ENCODE measurements at regions not wholly inside any gene's neighbourhood (a gene's known extent, or its start where the extent isn't known, plus 50 kb on each side); places are given as distances from the start of the nearest gene placed in this dataset.

DNA sequence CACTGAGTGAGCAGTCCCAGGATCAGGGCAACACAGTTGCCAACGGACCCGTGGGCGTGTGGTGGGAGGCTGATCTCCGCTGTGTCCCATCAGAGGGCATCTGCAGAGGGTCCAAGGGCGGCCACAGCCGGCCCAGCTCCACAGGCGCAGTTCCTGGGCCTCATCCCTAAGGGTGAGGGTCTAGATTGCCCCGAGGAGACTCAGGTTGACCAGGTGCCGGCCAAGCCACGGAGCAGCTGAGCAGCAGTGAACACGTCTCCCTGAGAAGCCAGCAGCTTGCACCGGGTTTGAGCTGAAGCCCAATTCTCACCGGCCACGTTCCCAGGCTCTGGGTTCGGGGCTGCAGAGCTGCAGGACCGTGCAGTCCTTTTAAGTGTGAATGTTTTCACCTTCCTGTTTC lies 58.8 kb upstream of the ADGRA1 start:
- H3K36me3 ChIP-seq (ENCODE audit: insufficient read depth, low read length), result no peaks in the 10 kb centered on the region
- no peak for TF ChIP-seq EZH2 (IDR thresholded peaks at IDR 0.05; ENCODE audit: insufficient read depth, low read length)
- TF ChIP-seq, protein P1, sequence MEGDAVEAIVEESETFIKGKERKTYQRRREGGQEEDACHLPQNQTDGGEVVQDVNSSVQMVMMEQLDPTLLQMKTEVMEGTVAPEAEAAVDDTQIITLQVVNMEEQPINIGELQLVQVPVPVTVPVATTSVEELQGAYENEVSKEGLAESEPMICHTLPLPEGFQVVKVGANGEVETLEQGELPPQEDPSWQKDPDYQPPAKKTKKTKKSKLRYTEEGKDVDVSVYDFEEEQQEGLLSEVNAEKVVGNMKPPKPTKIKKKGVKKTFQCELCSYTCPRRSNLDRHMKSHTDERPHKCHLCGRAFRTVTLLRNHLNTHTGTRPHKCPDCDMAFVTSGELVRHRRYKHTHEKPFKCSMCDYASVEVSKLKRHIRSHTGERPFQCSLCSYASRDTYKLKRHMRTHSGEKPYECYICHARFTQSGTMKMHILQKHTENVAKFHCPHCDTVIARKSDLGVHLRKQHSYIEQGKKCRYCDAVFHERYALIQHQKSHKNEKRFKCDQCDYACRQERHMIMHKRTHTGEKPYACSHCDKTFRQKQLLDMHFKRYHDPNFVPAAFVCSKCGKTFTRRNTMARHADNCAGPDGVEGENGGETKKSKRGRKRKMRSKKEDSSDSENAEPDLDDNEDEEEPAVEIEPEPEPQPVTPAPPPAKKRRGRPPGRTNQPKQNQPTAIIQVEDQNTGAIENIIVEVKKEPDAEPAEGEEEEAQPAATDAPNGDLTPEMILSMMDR (IDR thresholded peaks at IDR 0.05; ENCODE audit: insufficient read depth, low read depth, low read length), result no peak
- H3K27ac ChIP-seq (ENCODE audit: low read depth, low read length), result no peak overlapping the region
- no peak overlapping the region for H3K4me3 ChIP-seq (ENCODE audit: insufficient read depth, low read depth, low read length)
- H3K9ac ChIP-seq (ENCODE audit: low read length), result no peak overlapping the region
- no peaks in the 10 kb centered on the region for H3K4me1 Mint-ChIP-seq (ENCODE audit: low read depth, unreplicated experiment)
- peaks cover 2% of the 10 kb centered on the region for H3K9me3 Mint-ChIP-seq (ENCODE audit: unreplicated experiment)
- FAIRE-seq (no peak), DNase-seq (ENCODE audit: low read depth) (no peak)
- no peaks in the 10 kb centered on the region for H3K4me1 ChIP-seq (ENCODE audit: insufficient read depth, low read length)
- H3K79me2 ChIP-seq (ENCODE audit: insufficient read depth, low read length), result no peaks in the 10 kb centered on the region
- peaks cover 71% of the 10 kb centered on the region for H3K27me3 Mint-ChIP-seq (ENCODE audit: low read depth, unreplicated experiment)
- H3K27ac Mint-ChIP-seq (ENCODE audit: unreplicated experiment), result no peak overlapping the region
- H3K9me3 ChIP-seq (ENCODE audit: insufficient read depth, low read depth, low read length), result no peaks in the 10 kb centered on the region
- H3K4me2 ChIP-seq (ENCODE audit: low read length), result no peak overlapping the region
- H3K36me3 Mint-ChIP-seq (ENCODE audit: low read depth, unreplicated experiment), result peaks cover 2% of the 10 kb centered on the region
- H3K4me3 Mint-ChIP-seq (ENCODE audit: unreplicated experiment), result no peak overlapping the region
- H3K27me3 ChIP-seq (ENCODE audit: insufficient read depth, low read length), result peaks cover 2% of the 10 kb centered on the region
- H4K20me1 ChIP-seq (ENCODE audit: insufficient read depth, low read length), result no peaks in the 10 kb centered on the region
- H2AFZ ChIP-seq (ENCODE audit: low read depth, low read length), result no peak overlapping the region

DNA sequence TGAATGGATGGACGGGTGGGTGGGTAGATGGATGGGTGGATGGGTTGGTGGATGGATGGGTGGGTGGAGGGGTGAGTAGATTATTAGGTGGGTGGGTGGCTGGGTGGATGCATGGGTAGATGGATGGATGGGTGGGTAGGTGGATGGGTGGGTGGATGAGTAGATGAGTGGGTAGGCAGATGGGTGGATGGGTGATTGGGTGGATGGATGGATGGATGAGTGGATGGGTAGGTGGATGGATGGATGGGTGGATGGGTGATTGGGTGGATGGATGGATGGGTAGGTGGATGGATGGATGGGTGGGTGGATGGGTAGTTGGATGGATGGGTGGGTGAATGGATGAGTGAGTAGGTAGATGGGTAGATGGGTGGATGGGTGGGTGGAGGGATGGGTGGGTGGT lies 59.6 kb upstream of the ADGRA1 start:
- Mint-ChIP-seq H3K9me3 (ENCODE audit: unreplicated experiment) (peaks cover 2% of the 10 kb centered on the region), H3K4me1 (ENCODE audit: low read depth, unreplicated experiment) (no peaks in the 10 kb centered on the region), H3K27me3 (ENCODE audit: low read depth, unreplicated experiment) (peaks cover 66% of the 10 kb centered on the region), H3K27ac (ENCODE audit: unreplicated experiment) (no peak overlapping the region), H3K4me3 (ENCODE audit: unreplicated experiment) (no peak overlapping the region), H3K36me3 (ENCODE audit: low read depth, unreplicated experiment) (peaks cover 2% of the 10 kb centered on the region)
- TF ChIP-seq, protein P1 (IDR thresholded peaks at IDR 0.05; ENCODE audit: insufficient read depth, low read depth, low read length), result no peak
- no peak for TF ChIP-seq EZH2 (IDR thresholded peaks at IDR 0.05; ENCODE audit: insufficient read depth, low read length)
- no peaks in the 10 kb centered on the region for H4K20me1 ChIP-seq (ENCODE audit: insufficient read depth, low read length)
- FAIRE-seq (no peak), DNase-seq (ENCODE audit: low read depth) (no peak)
- H3K27ac ChIP-seq (ENCODE audit: low read depth, low read length), result no peak overlapping the region
- no peak overlapping the region for H3K4me2 ChIP-seq (ENCODE audit: low read length)
- H2AFZ ChIP-seq (ENCODE audit: low read depth, low read length), result no peak overlapping the region
- no peaks in the 10 kb centered on the region for H3K36me3 ChIP-seq (ENCODE audit: insufficient read depth, low read length)
- no peaks in the 10 kb centered on the region for H3K79me2 ChIP-seq (ENCODE audit: insufficient read depth, low read length)
- H3K4me3 ChIP-seq (ENCODE audit: insufficient read depth, low read depth, low read length), result no peak overlapping the region
- H3K9me3 ChIP-seq (ENCODE audit: insufficient read depth, low read depth, low read length), result no peaks in the 10 kb centered on the region
- H3K27me3 ChIP-seq (ENCODE audit: insufficient read depth, low read length), result peaks cover 2% of the 10 kb centered on the region
- no peaks in the 10 kb centered on the region for H3K4me1 ChIP-seq (ENCODE audit: insufficient read depth, low read length)
- no peak overlapping the region for H3K9ac ChIP-seq (ENCODE audit: low read length)

DNA sequence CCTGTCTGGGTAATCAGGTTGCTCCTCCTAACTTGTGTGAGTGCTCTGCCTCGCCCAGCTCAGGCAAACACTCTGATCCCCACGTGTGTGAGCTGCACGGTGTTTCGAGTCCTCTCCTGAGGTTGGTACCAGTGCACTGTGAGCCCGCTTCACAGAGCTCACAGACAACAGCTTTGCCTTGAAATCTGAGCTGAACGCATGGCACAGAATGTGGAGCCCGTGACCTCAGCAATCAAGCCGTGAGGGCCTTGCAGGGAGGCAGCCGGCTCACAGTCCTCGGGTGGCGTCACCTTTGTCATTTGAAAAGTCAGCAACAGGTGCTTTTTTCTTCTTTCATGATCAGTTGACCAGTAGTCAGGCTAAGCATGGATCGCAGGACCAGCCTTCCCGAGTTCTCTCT lies 60.2 kb upstream of the ADGRA1 start:
- no peak overlapping the region for H3K4me3 Mint-ChIP-seq (ENCODE audit: unreplicated experiment)
- H3K9me3 ChIP-seq (ENCODE audit: insufficient read depth, low read depth, low read length), result no peaks in the 10 kb centered on the region
- H3K4me3 ChIP-seq (ENCODE audit: insufficient read depth, low read depth, low read length), result no peak overlapping the region
- H3K27ac ChIP-seq (ENCODE audit: low read depth, low read length), result no peak overlapping the region
- FAIRE-seq (no peak), DNase-seq (ENCODE audit: low read depth) (no peak)
- no peaks in the 10 kb centered on the region for H3K79me2 ChIP-seq (ENCODE audit: insufficient read depth, low read length)
- H3K27me3 ChIP-seq (ENCODE audit: insufficient read depth, low read length), result peaks cover 2% of the 10 kb centered on the region
- no peak overlapping the region for H3K9ac ChIP-seq (ENCODE audit: low read length)
- no peaks in the 10 kb centered on the region for H3K36me3 ChIP-seq (ENCODE audit: insufficient read depth, low read length)
- H4K20me1 ChIP-seq (ENCODE audit: insufficient read depth, low read length), result no peaks in the 10 kb centered on the region
- peaks cover 64% of the 10 kb centered on the region for H3K27me3 Mint-ChIP-seq (ENCODE audit: low read depth, unreplicated experiment)
- H3K36me3 Mint-ChIP-seq (ENCODE audit: low read depth, unreplicated experiment), result peaks cover 2% of the 10 kb centered on the region
- no peak overlapping the region for H3K27ac Mint-ChIP-seq (ENCODE audit: unreplicated experiment)
- no peaks in the 10 kb centered on the region for H3K4me1 Mint-ChIP-seq (ENCODE audit: low read depth, unreplicated experiment)
- H3K9me3 Mint-ChIP-seq (ENCODE audit: unreplicated experiment), result peaks cover 4% of the 10 kb centered on the region
- H3K4me1 ChIP-seq (ENCODE audit: insufficient read depth, low read length), result no peaks in the 10 kb centered on the region
- H2AFZ ChIP-seq (ENCODE audit: low read depth, low read length), result no peak overlapping the region
- H3K4me2 ChIP-seq (ENCODE audit: low read length), result no peak overlapping the region
- TF ChIP-seq, protein P1 (IDR thresholded peaks at IDR 0.05; ENCODE audit: insufficient read depth, low read depth, low read length), result no peak
- TF ChIP-seq EZH2 (IDR thresholded peaks at IDR 0.05; ENCODE audit: insufficient read depth, low read length), result no peak

Data from astrocyte (in vitro differentiated cells and primary cell).